ENCODE measurements at regions not wholly inside any gene's neighbourhood (a gene's known extent, or its start where the extent isn't known, plus 50 kb on each side); places are given as distances from the start of the nearest gene placed in this dataset.

GRCh38 chr9:23464275-23464674, 361.8 kb downstream of the ELAVL2 start:
- no peak for DNase-seq

GRCh38 chr9:23467276-23467675, 358.8 kb downstream of the ELAVL2 start:
- DNase-seq: no peak

- no peak for DNase-seq
These were observed 348.1 kb downstream of the ELAVL2 start for GRCh38 chr9:23477908-23478307.

GRCh38 chr9:23483566-23483965, 342.5 kb downstream of the ELAVL2 start:
- DNase-seq: no peak

GRCh38 chr9:23492126-23493002, 333.7 kb downstream of the ELAVL2 start:
- peak; percentile 39 for DNase-seq

GRCh38 chr9:23493219-23493618, 332.8 kb downstream of the ELAVL2 start:
- DNase-seq: no peak

- no peak for DNase-seq
These were observed 329.4 kb downstream of the ELAVL2 start for GRCh38 chr9:23496489-23497136.

- no peak for DNase-seq
These were observed 328.9 kb downstream of the ELAVL2 start for GRCh38 chr9:23497137-23497504.

- DNase-seq: no peak
These were observed 324.0 kb downstream of the ELAVL2 start for GRCh38 chr9:23502004-23502403.

- no peak for DNase-seq
These were observed 303.1 kb downstream of the ELAVL2 start for GRCh38 chr9:23522952-23523351.

- no peak for DNase-seq
These were observed 301.4 kb downstream of the ELAVL2 start for GRCh38 chr9:23524607-23525155.

GRCh38 chr9:23526806-23527205, 299.2 kb downstream of the ELAVL2 start:
- peak; percentile 53 for DNase-seq

- no peak for DNase-seq
These were observed 293.8 kb downstream of the ELAVL2 start for GRCh38 chr9:23532282-23532681.

- no peak for DNase-seq
These were observed 288.6 kb downstream of the ELAVL2 start for GRCh38 chr9:23537192-23538066.

GRCh38 chr9:23538067-23538402, 288.0 kb downstream of the ELAVL2 start:
- no peak for DNase-seq

- DNase-seq: no peak
These were observed 287.5 kb downstream of the ELAVL2 start for GRCh38 chr9:23538461-23539003.

GRCh38 chr9:23539311-23539710, 286.7 kb downstream of the ELAVL2 start:
- no peak for DNase-seq

GRCh38 chr9:23541976-23542375, 284.1 kb downstream of the ELAVL2 start:
- no peak for DNase-seq

GRCh38 chr9:23542438-23542837, 283.6 kb downstream of the ELAVL2 start:
- DNase-seq: peak; percentile 58

- no peak for DNase-seq
These were observed 283.1 kb downstream of the ELAVL2 start for GRCh38 chr9:23542927-23543326.

- peak; percentile 25 for DNase-seq
These were observed 282.6 kb downstream of the ELAVL2 start for GRCh38 chr9:23543419-23543818.

- no peak for DNase-seq
These were observed 280.3 kb downstream of the ELAVL2 start for GRCh38 chr9:23545728-23546127.

GRCh38 chr9:23551311-23551721, 274.7 kb downstream of the ELAVL2 start:
- DNase-seq: no peak

All from fibroblast of skin of right quadriceps (primary cell).